ENCODE measurements at regions not wholly inside any gene's neighbourhood (a gene's known extent, or its start where the extent isn't known, plus 50 kb on each side); places are given as distances from the start of the nearest gene placed in this dataset.

DNA sequence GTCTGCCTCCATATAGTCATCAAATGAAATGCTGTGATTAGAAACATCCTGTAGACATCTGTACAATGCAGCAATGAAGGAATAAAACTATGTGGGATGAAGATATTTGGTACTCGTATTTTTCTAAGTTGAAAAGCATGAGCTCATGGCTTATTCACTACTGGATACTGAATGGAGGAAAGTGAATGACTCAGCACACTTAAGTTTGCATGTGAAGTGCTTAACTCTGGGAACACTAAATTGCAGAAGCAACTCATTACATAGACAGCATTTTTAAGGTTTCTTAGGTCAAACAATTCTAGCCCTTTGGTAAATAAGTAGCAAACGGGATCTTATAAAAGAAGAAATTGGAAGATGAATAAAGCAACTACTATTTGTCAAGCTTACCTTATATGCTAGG, 429.0 kb upstream of the MIR17HG start:
- H3K4me1 Mint-ChIP-seq: peaks cover 4% of the 10 kb centered on the region; the same call in 2 of the 3 replicates
- H3K27ac Mint-ChIP-seq: peak overlapping the region; percentile 28; the same call in 1 of the 2 replicates
- H3K27me3 ChIP-seq (ENCODE audit: insufficient read depth): no peaks in the 10 kb centered on the region
- H3K4me1 ChIP-seq (ENCODE audit: insufficient read depth): no peaks in the 10 kb centered on the region; the same call in 1 of the 2 replicates
- H3K36me3 Mint-ChIP-seq (ENCODE audit: low read depth): no peaks in the 10 kb centered on the region
- H3F3A ChIP-seq (replicated peaks; ENCODE audit: low read depth): no peaks in the 10 kb centered on the region
- no peaks in the 10 kb centered on the region for H3K36me3 ChIP-seq (ENCODE audit: insufficient read depth)
- H3K4me2 ChIP-seq: no peak overlapping the region
- H3K27ac ChIP-seq (ENCODE audit: low read depth): no peak overlapping the region
- no peak for DNase-seq (ENCODE audit: low spot score)
- H2AFZ ChIP-seq: no peak overlapping the region; the same call in 1 of the 2 replicates
- H3K9me2 ChIP-seq (ENCODE audit: insufficient read depth): peaks cover 4% of the 10 kb centered on the region; the same call in 1 of the 2 replicates
- H3K9me3 Mint-ChIP-seq: no peaks in the 10 kb centered on the region
- H4K20me1 ChIP-seq (replicated peaks; ENCODE audit: insufficient read depth): no peaks in the 10 kb centered on the region
- H3K27me3 Mint-ChIP-seq (ENCODE audit: insufficient read depth, low read depth, poor library complexity): no peaks in the 10 kb centered on the region
- no peak overlapping the region for H3K4me3 ChIP-seq
- no peak overlapping the region for H3K4me3 Mint-ChIP-seq
- H3K79me2 ChIP-seq (replicated peaks; ENCODE audit: insufficient read depth): no peaks in the 10 kb centered on the region
- no peak for ATAC-seq
- TF ChIP-seq JUNB (IDR thresholded peaks at IDR 0.05; ENCODE audit: unreplicated experiment) (no peak), STAT1 (IDR thresholded peaks at IDR 0.05; ENCODE audit: unreplicated experiment) (no peak), NANOG (IDR thresholded peaks at IDR 0.05; ENCODE audit: borderline replicate concordance) (no peak), EZH2 (IDR thresholded peaks at IDR 0.05; ENCODE audit: low read depth, unreplicated experiment) (no peak), EZH2phosphoT487 (IDR thresholded peaks at IDR 0.05; ENCODE audit: unreplicated experiment) (no peak), POLR2AphosphoS5 (IDR thresholded peaks at IDR 0.05; ENCODE audit: low read depth) (no peak), CREB1 (CRISPR knock-in tag; IDR thresholded peaks at IDR 0.05; ENCODE audit: low read depth) (no peak), ZNF114 (CRISPR knock-in tag; IDR thresholded peaks at IDR 0.05) (no peak), ZNF331 (CRISPR knock-in tag; IDR thresholded peaks at IDR 0.05; ENCODE audit: low read depth) (no peak)
- TF ChIP-seq, protein P1, sequence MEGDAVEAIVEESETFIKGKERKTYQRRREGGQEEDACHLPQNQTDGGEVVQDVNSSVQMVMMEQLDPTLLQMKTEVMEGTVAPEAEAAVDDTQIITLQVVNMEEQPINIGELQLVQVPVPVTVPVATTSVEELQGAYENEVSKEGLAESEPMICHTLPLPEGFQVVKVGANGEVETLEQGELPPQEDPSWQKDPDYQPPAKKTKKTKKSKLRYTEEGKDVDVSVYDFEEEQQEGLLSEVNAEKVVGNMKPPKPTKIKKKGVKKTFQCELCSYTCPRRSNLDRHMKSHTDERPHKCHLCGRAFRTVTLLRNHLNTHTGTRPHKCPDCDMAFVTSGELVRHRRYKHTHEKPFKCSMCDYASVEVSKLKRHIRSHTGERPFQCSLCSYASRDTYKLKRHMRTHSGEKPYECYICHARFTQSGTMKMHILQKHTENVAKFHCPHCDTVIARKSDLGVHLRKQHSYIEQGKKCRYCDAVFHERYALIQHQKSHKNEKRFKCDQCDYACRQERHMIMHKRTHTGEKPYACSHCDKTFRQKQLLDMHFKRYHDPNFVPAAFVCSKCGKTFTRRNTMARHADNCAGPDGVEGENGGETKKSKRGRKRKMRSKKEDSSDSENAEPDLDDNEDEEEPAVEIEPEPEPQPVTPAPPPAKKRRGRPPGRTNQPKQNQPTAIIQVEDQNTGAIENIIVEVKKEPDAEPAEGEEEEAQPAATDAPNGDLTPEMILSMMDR (conservative IDR thresholded peaks at IDR 0.05; ENCODE audit: low read depth in 2 of 2): no peak
- TF ChIP-seq, protein P2, sequence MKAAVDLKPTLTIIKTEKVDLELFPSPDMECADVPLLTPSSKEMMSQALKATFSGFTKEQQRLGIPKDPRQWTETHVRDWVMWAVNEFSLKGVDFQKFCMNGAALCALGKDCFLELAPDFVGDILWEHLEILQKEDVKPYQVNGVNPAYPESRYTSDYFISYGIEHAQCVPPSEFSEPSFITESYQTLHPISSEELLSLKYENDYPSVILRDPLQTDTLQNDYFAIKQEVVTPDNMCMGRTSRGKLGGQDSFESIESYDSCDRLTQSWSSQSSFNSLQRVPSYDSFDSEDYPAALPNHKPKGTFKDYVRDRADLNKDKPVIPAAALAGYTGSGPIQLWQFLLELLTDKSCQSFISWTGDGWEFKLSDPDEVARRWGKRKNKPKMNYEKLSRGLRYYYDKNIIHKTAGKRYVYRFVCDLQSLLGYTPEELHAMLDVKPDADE (IDR thresholded peaks at IDR 0.05): no peak
- TF ChIP-seq, protein P3, sequence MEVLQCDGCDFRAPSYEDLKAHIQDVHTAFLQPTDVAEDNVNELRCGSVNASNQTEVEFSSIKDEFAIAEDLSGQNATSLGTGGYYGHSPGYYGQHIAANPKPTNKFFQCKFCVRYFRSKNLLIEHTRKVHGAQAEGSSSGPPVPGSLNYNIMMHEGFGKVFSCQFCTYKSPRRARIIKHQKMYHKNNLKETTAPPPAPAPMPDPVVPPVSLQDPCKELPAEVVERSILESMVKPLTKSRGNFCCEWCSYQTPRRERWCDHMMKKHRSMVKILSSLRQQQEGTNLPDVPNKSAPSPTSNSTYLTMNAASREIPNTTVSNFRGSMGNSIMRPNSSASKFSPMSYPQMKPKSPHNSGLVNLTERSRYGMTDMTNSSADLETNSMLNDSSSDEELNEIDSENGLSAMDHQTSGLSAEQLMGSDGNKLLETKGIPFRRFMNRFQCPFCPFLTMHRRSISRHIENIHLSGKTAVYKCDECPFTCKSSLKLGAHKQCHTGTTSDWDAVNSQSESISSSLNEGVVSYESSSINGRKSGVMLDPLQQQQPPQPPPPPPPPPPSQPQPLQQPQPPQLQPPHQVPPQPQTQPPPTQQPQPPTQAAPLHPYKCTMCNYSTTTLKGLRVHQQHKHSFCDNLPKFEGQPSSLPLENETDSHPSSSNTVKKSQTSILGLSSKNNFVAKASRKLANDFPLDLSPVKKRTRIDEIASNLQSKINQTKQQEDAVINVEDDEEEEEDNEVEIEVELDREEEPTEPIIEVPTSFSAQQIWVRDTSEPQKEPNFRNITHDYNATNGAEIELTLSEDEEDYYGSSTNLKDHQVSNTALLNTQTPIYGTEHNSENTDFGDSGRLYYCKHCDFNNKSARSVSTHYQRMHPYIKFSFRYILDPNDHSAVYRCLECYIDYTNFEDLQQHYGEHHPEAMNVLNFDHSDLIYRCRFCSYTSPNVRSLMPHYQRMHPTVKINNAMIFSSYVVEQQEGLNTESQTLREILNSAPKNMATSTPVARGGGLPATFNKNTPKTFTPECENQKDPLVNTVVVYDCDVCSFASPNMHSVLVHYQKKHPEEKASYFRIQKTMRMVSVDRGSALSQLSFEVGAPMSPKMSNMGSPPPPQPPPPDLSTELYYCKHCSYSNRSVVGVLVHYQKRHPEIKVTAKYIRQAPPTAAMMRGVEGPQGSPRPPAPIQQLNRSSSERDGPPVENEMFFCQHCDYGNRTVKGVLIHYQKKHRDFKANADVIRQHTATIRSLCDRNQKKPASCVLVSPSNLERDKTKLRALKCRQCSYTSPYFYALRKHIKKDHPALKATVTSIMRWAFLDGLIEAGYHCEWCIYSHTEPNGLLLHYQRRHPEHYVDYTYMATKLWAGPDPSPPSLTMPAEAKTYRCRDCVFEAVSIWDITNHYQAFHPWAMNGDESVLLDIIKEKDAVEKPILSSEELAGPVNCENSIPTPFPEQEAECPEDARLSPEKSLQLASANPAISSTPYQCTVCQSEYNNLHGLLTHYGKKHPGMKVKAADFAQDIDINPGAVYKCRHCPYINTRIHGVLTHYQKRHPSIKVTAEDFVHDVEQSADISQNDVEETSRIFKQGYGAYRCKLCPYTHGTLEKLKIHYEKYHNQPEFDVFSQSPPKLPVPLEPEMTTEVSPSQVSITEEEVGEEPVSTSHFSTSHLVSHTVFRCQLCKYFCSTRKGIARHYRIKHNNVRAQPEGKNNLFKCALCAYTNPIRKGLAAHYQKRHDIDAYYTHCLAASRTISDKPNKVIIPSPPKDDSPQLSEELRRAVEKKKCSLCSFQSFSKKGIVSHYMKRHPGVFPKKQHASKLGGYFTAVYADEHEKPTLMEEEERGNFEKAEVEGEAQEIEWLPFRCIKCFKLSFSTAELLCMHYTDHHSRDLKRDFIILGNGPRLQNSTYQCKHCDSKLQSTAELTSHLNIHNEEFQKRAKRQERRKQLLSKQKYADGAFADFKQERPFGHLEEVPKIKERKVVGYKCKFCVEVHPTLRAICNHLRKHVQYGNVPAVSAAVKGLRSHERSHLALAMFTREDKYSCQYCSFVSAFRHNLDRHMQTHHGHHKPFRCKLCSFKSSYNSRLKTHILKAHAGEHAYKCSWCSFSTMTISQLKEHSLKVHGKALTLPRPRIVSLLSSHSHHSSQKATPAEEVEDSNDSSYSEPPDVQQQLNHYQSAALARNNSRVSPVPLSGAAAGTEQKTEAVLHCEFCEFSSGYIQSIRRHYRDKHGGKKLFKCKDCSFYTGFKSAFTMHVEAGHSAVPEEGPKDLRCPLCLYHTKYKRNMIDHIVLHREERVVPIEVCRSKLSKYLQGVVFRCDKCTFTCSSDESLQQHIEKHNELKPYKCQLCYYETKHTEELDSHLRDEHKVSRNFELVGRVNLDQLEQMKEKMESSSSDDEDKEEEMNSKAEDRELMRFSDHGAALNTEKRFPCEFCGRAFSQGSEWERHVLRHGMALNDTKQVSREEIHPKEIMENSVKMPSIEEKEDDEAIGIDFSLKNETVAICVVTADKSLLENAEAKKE (CRISPR knock-in tag; IDR thresholded peaks at IDR 0.05): no peak
- TF ChIP-seq, protein P4, sequence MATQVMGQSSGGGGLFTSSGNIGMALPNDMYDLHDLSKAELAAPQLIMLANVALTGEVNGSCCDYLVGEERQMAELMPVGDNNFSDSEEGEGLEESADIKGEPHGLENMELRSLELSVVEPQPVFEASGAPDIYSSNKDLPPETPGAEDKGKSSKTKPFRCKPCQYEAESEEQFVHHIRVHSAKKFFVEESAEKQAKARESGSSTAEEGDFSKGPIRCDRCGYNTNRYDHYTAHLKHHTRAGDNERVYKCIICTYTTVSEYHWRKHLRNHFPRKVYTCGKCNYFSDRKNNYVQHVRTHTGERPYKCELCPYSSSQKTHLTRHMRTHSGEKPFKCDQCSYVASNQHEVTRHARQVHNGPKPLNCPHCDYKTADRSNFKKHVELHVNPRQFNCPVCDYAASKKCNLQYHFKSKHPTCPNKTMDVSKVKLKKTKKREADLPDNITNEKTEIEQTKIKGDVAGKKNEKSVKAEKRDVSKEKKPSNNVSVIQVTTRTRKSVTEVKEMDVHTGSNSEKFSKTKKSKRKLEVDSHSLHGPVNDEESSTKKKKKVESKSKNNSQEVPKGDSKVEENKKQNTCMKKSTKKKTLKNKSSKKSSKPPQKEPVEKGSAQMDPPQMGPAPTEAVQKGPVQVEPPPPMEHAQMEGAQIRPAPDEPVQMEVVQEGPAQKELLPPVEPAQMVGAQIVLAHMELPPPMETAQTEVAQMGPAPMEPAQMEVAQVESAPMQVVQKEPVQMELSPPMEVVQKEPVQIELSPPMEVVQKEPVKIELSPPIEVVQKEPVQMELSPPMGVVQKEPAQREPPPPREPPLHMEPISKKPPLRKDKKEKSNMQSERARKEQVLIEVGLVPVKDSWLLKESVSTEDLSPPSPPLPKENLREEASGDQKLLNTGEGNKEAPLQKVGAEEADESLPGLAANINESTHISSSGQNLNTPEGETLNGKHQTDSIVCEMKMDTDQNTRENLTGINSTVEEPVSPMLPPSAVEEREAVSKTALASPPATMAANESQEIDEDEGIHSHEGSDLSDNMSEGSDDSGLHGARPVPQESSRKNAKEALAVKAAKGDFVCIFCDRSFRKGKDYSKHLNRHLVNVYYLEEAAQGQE (IDR thresholded peaks at IDR 0.05; ENCODE audit: unreplicated experiment): no peak

Measured in GM23338 (cell line).